Endothelial cell of umbilical vein (primary cell): ENCODE measurements at regions not wholly inside any gene's neighbourhood (a gene's known extent, or its start where the extent isn't known, plus 50 kb on each side); places are given as distances from the start of the nearest gene placed in this dataset.

Source experiments
- BruUV-seq: library from RNA; stranded (reverse); fragments of 400-500 nt; replicated peaks from 2 replicates; lab custom pipeline; 2021; lab: Mats Ljungman, UMichigan
- CTCF ChIA-PET: fragments of 300-600, 350-600 bp; sonication (Branson Sonifier 250); formaldehyde crosslinking; loops from one replicate; lab custom pipeline; 2021; ENCODE audit warnings: antibody characterized with exemption, inconsistent platforms; lab: Charles Lee
- POLR2A ChIA-PET: fragments of 300-600, 350-600 bp; sonication (Branson Sonifier 250); formaldehyde crosslinking; loops from one replicate; lab custom pipeline; 2021; ENCODE audit warnings: antibody characterized with exemption, inconsistent platforms; lab: Charles Lee
- DNase-seq: peaks from one replicate; pipeline ENCODE4 v3.0.0-alpha.2; 2011; ENCODE audit warnings: low read depth, low spot score
- FAIRE-seq: peaks from 2 replicates; lab custom pipeline; 2011; peaks lifted over from hg19 to GRCh38; lab: Jason Lieb, UNC
- H2AFZ ChIP-seq: 2 replicates; pipeline ENCODE4 v1.6.0; 2012; ENCODE audit warnings: low read depth, low read length, control low read depth, inconsistent platforms
- H3K27ac ChIP-seq: 2 replicates; pipeline ENCODE4 v1.5.1; 2011; ENCODE audit warnings: low read depth, mild to moderate bottlenecking, control low read depth, low read length, moderate library complexity; ENCODE audit not compliant: insufficient read depth
- H3K27me3 ChIP-seq, 2 experiments: 2 replicates each; pipeline versions ENCODE4 v1.6.0 to v1.6.1; 2011; ENCODE audit warnings: low read length in 2 of 2, mixed read lengths in 1 of 2; ENCODE audit not compliant: control insufficient read depth in 2 of 2, insufficient read depth in 2 of 2
- H3K36me3 ChIP-seq, 2 experiments: 2 replicates in 1 of 2; 3 replicates in 1 of 2; pipeline ENCODE4 v1.5.1; 2011; ENCODE audit warnings: low read length in 2 of 2, mild to moderate bottlenecking in 1 of 2, moderate library complexity in 1 of 2; ENCODE audit not compliant: control insufficient read depth in 2 of 2, insufficient read depth in 2 of 2; ENCODE audit errors: extremely low read depth in 1 of 2
- H3K4me1 ChIP-seq: 3 replicates; pipeline ENCODE4 v1.5.1; 2011; ENCODE audit warnings: mild to moderate bottlenecking, low read length; ENCODE audit not compliant: control insufficient read depth, insufficient read depth; ENCODE audit errors: extremely low read depth
- H3K4me2 ChIP-seq: 2 replicates; pipeline ENCODE4 v1.6.1; 2011; ENCODE audit warnings: low read length, control low read depth, mixed read lengths; ENCODE audit not compliant: insufficient read depth
- H3K4me3 ChIP-seq, 3 experiments: fragments of 200-600 bp in 1 of 3; sonication (generic), shearing (Covaris generic) in 1 of 3; replicated peaks in 1 of 3; 2 replicates each; pipeline ENCODE4 v1.5.1; 2011 to 2016; ENCODE audit warnings: control low read depth in 3 of 3, low read length in 3 of 3, mild to moderate bottlenecking in 2 of 3, inconsistent platforms in 1 of 3, low read depth in 1 of 3, moderate library complexity in 1 of 3; ENCODE audit not compliant: insufficient read depth in 1 of 3
- H3K79me2 ChIP-seq: 2 replicates; pipeline ENCODE4 v1.6.0; 2012; ENCODE audit warnings: low read length, inconsistent platforms; ENCODE audit not compliant: control insufficient read depth, insufficient read depth
- H3K9ac ChIP-seq: replicated peaks from 2 replicates; pipeline ENCODE3; 2011; ENCODE audit warnings: low read length, control low read depth; ENCODE audit not compliant: insufficient read depth; ENCODE audit errors: extremely low read depth
- H3K9me1 ChIP-seq: replicated peaks from 3 replicates; pipeline ENCODE4 v1.6.0; 2011; ENCODE audit warnings: mild to moderate bottlenecking, low read length; ENCODE audit not compliant: control insufficient read depth, insufficient read depth; ENCODE audit errors: extremely low read depth
- H3K9me3 ChIP-seq: replicated peaks from 2 replicates; pipeline ENCODE4 v1.5.1; 2012; ENCODE audit warnings: low read length, inconsistent platforms; ENCODE audit not compliant: control insufficient read depth, insufficient read depth
- H4K20me1 ChIP-seq: replicated peaks from 2 replicates; pipeline ENCODE3; 2011; ENCODE audit warnings: mild to moderate bottlenecking, low read length; ENCODE audit not compliant: control insufficient read depth, insufficient read depth; ENCODE audit errors: extremely low read depth
- CTCF ChIP-seq, 2 donors: IDR thresholded peaks; 1 replicate in 1 of 2; 2 replicates in 1 of 2; pipeline ENCODE4 v1.5.1; 2011; ENCODE audit warnings: low read length in 2 of 2, mild to moderate bottlenecking in 2 of 2, moderate library complexity in 2 of 2, control low read depth in 1 of 2, inconsistent platforms in 1 of 2, low read depth in 1 of 2; ENCODE audit not compliant: insufficient read depth in 1 of 2; ENCODE audit errors: extremely low read depth in 1 of 2
- EZH2 ChIP-seq: IDR thresholded peaks from 2 replicates; pipeline ENCODE4 v1.6.1; 2012; ENCODE audit warnings: borderline replicate concordance, low read depth, mild to moderate bottlenecking, moderate library complexity, low read length, inconsistent platforms; ENCODE audit not compliant: severe bottlenecking
- FOS ChIP-seq: IDR thresholded peaks from 2 replicates; pipeline ENCODE4 v1.6.1; 2011; ENCODE audit warnings: mild to moderate bottlenecking, low read length, moderate library complexity, borderline replicate concordance; ENCODE audit not compliant: insufficient read depth
- GATA2 ChIP-seq: IDR thresholded peaks from 2 replicates; pipeline ENCODE4 v1.7.0; 2011; ENCODE audit warnings: low read depth, mild to moderate bottlenecking, moderate library complexity, mixed read lengths, low read length; ENCODE audit not compliant: insufficient read length, insufficient read depth
- JUN ChIP-seq: IDR thresholded peaks from 2 replicates; pipeline ENCODE4 v1.6.1; 2011; ENCODE audit warnings: borderline replicate concordance, low read depth; ENCODE audit not compliant: insufficient read length, insufficient read depth
- MAX ChIP-seq: IDR thresholded peaks from 2 replicates; pipeline ENCODE4 v1.6.1; 2011; ENCODE audit not compliant: insufficient read depth, insufficient read length
- MYC ChIP-seq: IDR thresholded peaks from one replicate; pipeline ENCODE4 v1.6.1; 2011; ENCODE audit warnings: mild to moderate bottlenecking, low read depth, low read length
- POLR2AphosphoS5 ChIP-seq: IDR thresholded peaks from 2 replicates; pipeline ENCODE4 v1.6.1; 2012; ENCODE audit warnings: low read depth, mild to moderate bottlenecking, control low read depth, low read length, moderate library complexity; ENCODE audit not compliant: insufficient read depth
- dilution Hi-C: fragments of 300-500 bp; cut with MboI; formaldehyde crosslinking; loops from one replicate; pipeline ENCODE4 v1.15.0; 2019; ENCODE audit warnings: low sequenced_read_pairs; ENCODE audit not compliant: extremely low pct_ligation_motif_present
- intact Hi-C: fragments of 100-400 bp; cut with micrococcal nuclease; formaldehyde crosslinking; loops from one replicate; pipeline ENCODE4 v1.10.0; 2022

GRCh38 chr5:9947944-9948343 is 301.7 kb downstream of the ATPSCKMT start:
- dilution Hi-C loops (no loop called here), intact Hi-C loops (no loop called here)
- Histone ChIP-seq H3K79me2 (no peaks in the 10 kb centered on the region), H3K27ac (no peak overlapping the region), H3K9me1 (no peaks in the 10 kb centered on the region), H3K9ac (no peak overlapping the region), H2AFZ (no peak overlapping the region), H3K36me3 (no peaks in the 10 kb centered on the region), H3K27me3 (no peaks in the 10 kb centered on the region), H3K9me3 (no peaks in the 10 kb centered on the region), H4K20me1 (no peaks in the 10 kb centered on the region), H3K4me2 (no peak overlapping the region), H3K4me1 (no peaks in the 10 kb centered on the region), H3K4me3 (no peak overlapping the region)
- TF ChIP-seq FOS, result no peak
- no peak for TF ChIP-seq MYC
- POLR2A ChIA-PET, result no interaction called here
- FAIRE-seq (no peak), DNase-seq (no peak)
- no TSS peak for BruUV-seq
- CTCF ChIA-PET, result no interaction called here

- Histone ChIP-seq H3K9me1 (no peaks in the 10 kb centered on the region), H2AFZ (no peak overlapping the region), H3K9ac (no peak overlapping the region), H3K27me3 (no peaks in the 10 kb centered on the region), H4K20me1 (no peaks in the 10 kb centered on the region), H3K9me3 (no peaks in the 10 kb centered on the region), H3K27ac (no peak overlapping the region), H3K36me3 (no peaks in the 10 kb centered on the region), H3K4me2 (no peak overlapping the region), H3K79me2 (no peaks in the 10 kb centered on the region), H3K4me3 (no peak overlapping the region), H3K4me1 (no peaks in the 10 kb centered on the region)
- DNase-seq (no peak), FAIRE-seq (no peak)
- intact Hi-C loops, result no loop called here
- ChIA-PET POLR2A (no interaction called here), CTCF (no interaction called here)
- no TSS peak for BruUV-seq
- no peak for TF ChIP-seq JUN
- TF ChIP-seq MYC, result no peak
- TF ChIP-seq FOS, result no peak
- no peak for TF ChIP-seq POLR2AphosphoS5
- TF ChIP-seq EZH2, result no peak
- no peak for TF ChIP-seq CTCF (IDR thresholded peaks at IDR 0.05; ENCODE audit: extremely low read depth in 1 of 2, insufficient read depth in 1 of 2, low read depth in 1 of 2, low read length in 2 of 2)
- no peak for TF ChIP-seq GATA2
- TF ChIP-seq MAX, result no peak
- dilution Hi-C loops, result no loop called here
Measured at GRCh38 chr5:9947225-9947714, 302.4 kb downstream of the ATPSCKMT start.
